ENCODE measurements at regions not wholly inside any gene's neighbourhood (a gene's known extent, or its start where the extent isn't known, plus 50 kb on each side); places are given as distances from the start of the nearest gene placed in this dataset.

DNA sequence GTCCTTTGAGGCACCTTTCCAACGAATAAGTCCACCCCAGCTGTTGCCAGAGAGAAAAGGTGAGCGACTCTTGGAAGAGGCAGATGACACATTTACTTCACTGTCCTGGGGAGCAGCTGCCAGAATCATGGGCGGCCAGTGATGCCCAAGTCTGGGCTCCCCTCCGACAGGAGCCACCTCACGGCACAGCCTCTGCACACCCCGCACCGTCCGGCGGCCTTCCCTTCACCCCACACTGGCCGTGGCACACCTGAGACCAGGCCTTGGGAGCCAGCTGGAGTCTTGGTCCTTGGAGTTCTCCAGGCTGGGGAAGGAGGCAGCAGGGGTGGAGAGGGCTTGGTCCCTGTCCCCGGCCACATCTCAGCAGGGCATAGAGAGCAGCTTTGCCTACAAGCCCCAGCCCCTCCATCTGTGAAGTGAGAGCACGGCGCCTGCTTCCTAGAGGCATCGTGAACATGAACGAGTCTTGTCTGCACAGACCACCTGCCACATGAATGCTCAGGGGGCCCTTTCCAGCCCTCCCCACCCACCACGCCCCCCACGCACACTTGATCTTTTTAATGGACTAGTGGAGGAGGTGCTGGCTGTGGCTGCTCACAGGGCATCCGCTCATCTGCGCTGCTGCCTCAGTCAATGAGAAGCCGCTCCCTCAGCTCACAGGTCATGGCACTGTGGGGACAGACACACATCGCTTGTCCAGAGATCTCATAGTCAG lies 400.2 kb upstream of the MYT1L start:
- DNase-seq (ENCODE audit: low spot score in 2 of 2) = no peak
- 85 to 88% methylated on average over 17 to 20 of the region's 21 CpGs for WGBS, 2 donors
- TF ChIP-seq, protein P1, sequence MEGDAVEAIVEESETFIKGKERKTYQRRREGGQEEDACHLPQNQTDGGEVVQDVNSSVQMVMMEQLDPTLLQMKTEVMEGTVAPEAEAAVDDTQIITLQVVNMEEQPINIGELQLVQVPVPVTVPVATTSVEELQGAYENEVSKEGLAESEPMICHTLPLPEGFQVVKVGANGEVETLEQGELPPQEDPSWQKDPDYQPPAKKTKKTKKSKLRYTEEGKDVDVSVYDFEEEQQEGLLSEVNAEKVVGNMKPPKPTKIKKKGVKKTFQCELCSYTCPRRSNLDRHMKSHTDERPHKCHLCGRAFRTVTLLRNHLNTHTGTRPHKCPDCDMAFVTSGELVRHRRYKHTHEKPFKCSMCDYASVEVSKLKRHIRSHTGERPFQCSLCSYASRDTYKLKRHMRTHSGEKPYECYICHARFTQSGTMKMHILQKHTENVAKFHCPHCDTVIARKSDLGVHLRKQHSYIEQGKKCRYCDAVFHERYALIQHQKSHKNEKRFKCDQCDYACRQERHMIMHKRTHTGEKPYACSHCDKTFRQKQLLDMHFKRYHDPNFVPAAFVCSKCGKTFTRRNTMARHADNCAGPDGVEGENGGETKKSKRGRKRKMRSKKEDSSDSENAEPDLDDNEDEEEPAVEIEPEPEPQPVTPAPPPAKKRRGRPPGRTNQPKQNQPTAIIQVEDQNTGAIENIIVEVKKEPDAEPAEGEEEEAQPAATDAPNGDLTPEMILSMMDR (IDR thresholded peaks at IDR 0.05) = no peak
- no peak for TF ChIP-seq POLR2A (IDR thresholded peaks at IDR 0.05)
- intact Hi-C loops (cut with DNase I; ENCODE audit: low total_unique reads) = no loop called here
- no peak overlapping the region for H3K4me3 ChIP-seq (ENCODE audit: low read depth, poor library complexity, severe bottlenecking)

DNA sequence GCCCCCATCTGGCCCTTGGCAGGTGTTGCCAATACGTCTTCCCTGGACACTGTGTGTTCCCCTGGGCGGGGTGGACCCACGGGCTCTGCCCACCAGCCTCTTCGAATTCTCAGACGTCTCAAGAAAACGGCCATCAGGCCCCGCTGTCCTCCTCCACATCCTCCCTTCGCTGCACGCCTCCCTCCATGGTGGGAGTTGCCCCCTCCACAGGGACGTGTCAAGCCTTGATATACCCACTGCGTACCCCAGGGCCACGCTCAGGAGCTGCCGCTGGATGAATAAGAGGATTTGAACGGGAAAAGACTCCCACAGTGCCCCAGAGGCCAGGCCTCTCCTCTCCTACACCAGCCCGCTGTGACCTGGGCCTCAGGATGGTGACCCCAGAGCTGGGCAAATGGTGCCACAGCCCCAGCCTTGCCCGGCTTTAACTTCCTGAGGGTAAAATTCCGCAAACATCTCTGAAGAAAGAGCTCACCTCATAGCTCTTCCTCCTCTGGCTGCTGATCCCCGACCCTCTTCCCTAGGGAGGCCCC lies 399.3 kb upstream of the MYT1L start:
- 87% methylated on average over 18 of the region's 18 CpGs for WGBS, 2 donors
- intact Hi-C loops (cut with DNase I; ENCODE audit: low total_unique reads) = no loop called here
- TF ChIP-seq, protein P1 (IDR thresholded peaks at IDR 0.05) = no peak
- no peak for TF ChIP-seq POLR2A (IDR thresholded peaks at IDR 0.05)
- no peak overlapping the region for H3K4me3 ChIP-seq (ENCODE audit: low read depth, poor library complexity, severe bottlenecking)
- no peak for DNase-seq (ENCODE audit: low spot score in 2 of 2)

DNA sequence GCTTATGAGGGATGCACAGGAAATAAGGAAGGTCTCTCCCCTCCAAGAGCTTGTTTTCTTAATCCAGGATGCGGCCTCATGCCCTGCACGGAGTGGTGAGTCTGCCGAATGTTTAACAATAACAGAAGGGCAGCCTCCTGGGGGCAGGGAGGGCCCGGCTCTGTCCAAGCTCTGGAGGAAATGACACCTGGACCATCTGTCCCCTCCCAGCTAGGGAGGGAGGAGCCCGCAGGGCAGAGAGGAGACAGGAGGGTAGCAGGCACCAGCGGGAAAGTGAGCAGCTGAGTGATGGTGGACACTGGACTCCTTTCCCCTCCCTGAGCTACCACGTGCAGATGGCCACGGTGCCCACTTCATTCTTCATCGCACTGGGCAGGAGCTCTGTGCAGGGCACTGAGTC lies 398.2 kb upstream of the MYT1L start:
- no peak for DNase-seq (ENCODE audit: low spot score in 2 of 2)
- no peak for TF ChIP-seq POLR2A (IDR thresholded peaks at IDR 0.05)
- TF ChIP-seq, protein P1 (IDR thresholded peaks at IDR 0.05) = no peak
- 68 to 79% methylated on average over 9 of the region's 9 CpGs for whole genome bisulfite sequencing, 2 donors
- no peak overlapping the region for H3K4me3 ChIP-seq (ENCODE audit: low read depth, poor library complexity, severe bottlenecking)
- intact Hi-C loops (cut with DNase I; ENCODE audit: low total_unique reads) = no loop called here

- 85 to 89% methylated on average over 18 of the region's 18 CpGs for WGBS, 2 donors
- TF ChIP-seq, protein P1 (IDR thresholded peaks at IDR 0.05) = no peak
- intact Hi-C loops (cut with DNase I; ENCODE audit: low total_unique reads) = no loop called here
- DNase-seq (ENCODE audit: low spot score in 2 of 2) = no peak
- no peak overlapping the region for H3K4me3 ChIP-seq (ENCODE audit: low read depth, poor library complexity, severe bottlenecking)
These were observed 397.6 kb upstream of the MYT1L start for GRCh38 chr2:2728635-2729034.

DNA sequence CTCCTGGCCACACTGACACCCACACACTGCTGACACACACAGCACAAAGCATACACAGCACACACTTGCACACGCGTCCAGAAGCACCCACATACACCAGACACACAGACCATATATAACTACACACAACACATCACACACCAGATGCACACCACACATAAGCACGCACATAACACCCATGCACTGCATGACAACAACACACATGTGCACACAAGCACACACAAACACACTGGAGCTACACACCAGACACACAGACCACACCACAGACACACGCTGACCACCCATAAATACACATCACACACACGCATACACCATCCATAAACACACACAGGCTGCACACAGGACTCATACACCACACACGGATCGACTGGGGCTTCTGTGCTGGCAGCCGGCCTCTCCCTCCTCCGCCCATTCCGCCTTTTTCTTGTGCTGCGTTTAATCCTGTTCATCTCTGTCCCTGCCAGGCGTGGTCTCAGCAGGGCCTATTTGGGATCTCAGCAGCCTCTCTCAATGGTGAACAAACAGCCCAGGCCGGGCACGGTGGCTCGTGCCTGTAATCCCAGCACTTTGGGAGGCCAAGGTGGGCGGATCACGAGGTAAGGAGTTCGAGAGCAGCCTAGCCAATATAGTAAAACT lies 396.9 kb upstream of the MYT1L start:
- intact Hi-C loops (cut with DNase I; ENCODE audit: low total_unique reads) = no loop called here
- no peak overlapping the region for H3K4me3 ChIP-seq (ENCODE audit: low read depth, poor library complexity, severe bottlenecking)
- WGBS, 2 donors = 76 to 86% methylated on average over 18 of the region's 18 CpGs
- no peak for TF ChIP-seq POLR2A (IDR thresholded peaks at IDR 0.05)
- TF ChIP-seq, protein P1 (IDR thresholded peaks at IDR 0.05) = no peak
- DNase-seq (ENCODE audit: low spot score in 2 of 2) = no peak

Data from lower leg skin (tissue), 4 donors.